Peyer's patch (tissue), 4 donors: ENCODE measurements at regions not wholly inside any gene's neighbourhood (a gene's known extent, or its start where the extent isn't known, plus 50 kb on each side); places are given as distances from the start of the nearest gene placed in this dataset.

Experiments used
- DNase-seq, 3 donors: peaks; one replicate each; pipeline ENCODE4 v3.0.0-alpha.2; 2017 to 2019
- H3K27ac ChIP-seq, 4 donors: fragments of 200-600 bp; sonication (generic); one replicate each; pipeline ENCODE4 v1.5.1; 2016 to 2019
- H3K27me3 ChIP-seq, 2 donors: fragments of 200-600 bp; sonication (generic); one replicate each; pipeline ENCODE4 v1.5.1; 2019
- H3K36me3 ChIP-seq, 3 donors: fragments of 200-600 bp; sonication (generic); one replicate each; pipeline ENCODE4 v1.5.1; 2016 to 2019
- H3K4me1 ChIP-seq, 4 donors: fragments of 200-600 bp; sonication (generic); one replicate each; pipeline ENCODE4 v1.5.1; 2016 to 2019
- H3K4me3 ChIP-seq, 4 donors: fragments of 200-600 bp; sonication (generic); 1 replicate in 3 of 4; 2 replicates in 1 of 4; pipeline ENCODE4 v1.5.1; 2016 to 2019; ENCODE audit warnings: mild to moderate bottlenecking in 1 of 4
- H3K9me3 ChIP-seq, 4 donors: fragments of 200-600 bp; sonication (generic); one replicate each; pipeline ENCODE4 v1.5.1; 2016 to 2019; ENCODE audit warnings: mild to moderate bottlenecking in 1 of 4
- CTCF ChIP-seq, 6 experiments: fragments of 450-650 bp in 4 of 6; fragments of 200-600 bp in 2 of 6; sonication (generic) in 1 of 6; IDR thresholded peaks; one replicate each; pipeline ENCODE4 v1.5.1; 2017 to 2019; ENCODE audit warnings: antibody characterized with exemption in 6 of 6, mild to moderate bottlenecking in 3 of 6, moderate library complexity in 1 of 6
- POLR2A ChIP-seq, 2 donors: fragments of 450-650 bp; IDR thresholded peaks; one replicate each; pipeline ENCODE4 v1.5.1; 2017; ENCODE audit warnings: antibody characterized with exemption in 2 of 2, mild to moderate bottlenecking in 2 of 2, moderate library complexity in 2 of 2

GRCh38 chr19:31969016-31969415, 376.4 kb upstream of the ZNF507 start:
- no peaks in the 10 kb centered on the region for H3K4me1 ChIP-seq
- no peak for TF ChIP-seq POLR2A (IDR thresholded peaks at IDR 0.05)
- TF ChIP-seq CTCF (IDR thresholded peaks at IDR 0.05): no peak
- H3K9me3 ChIP-seq: no peaks in the 10 kb centered on the region
- H3K27me3 ChIP-seq: no peaks in the 10 kb centered on the region
- no peak for DNase-seq
- no peak overlapping the region for H3K4me3 ChIP-seq
- no peak overlapping the region for H3K27ac ChIP-seq
- no peaks in the 10 kb centered on the region for H3K36me3 ChIP-seq

GRCh38 chr19:31970027-31970461, 375.4 kb upstream of the ZNF507 start:
- TF ChIP-seq CTCF (IDR thresholded peaks at IDR 0.05) (no peak), POLR2A (IDR thresholded peaks at IDR 0.05) (no peak)
- DNase-seq: no peak
- no peaks in the 10 kb centered on the region for H3K27me3 ChIP-seq
- no peaks in the 10 kb centered on the region for H3K9me3 ChIP-seq
- no peak overlapping the region for H3K27ac ChIP-seq
- no peaks in the 10 kb centered on the region for H3K36me3 ChIP-seq
- no peak overlapping the region for H3K4me3 ChIP-seq
- H3K4me1 ChIP-seq: no peaks in the 10 kb centered on the region

- no peak for DNase-seq
- Histone ChIP-seq H3K27me3 (no peaks in the 10 kb centered on the region), H3K9me3 (no peaks in the 10 kb centered on the region), H3K36me3 (no peaks in the 10 kb centered on the region), H3K4me1 (no peaks in the 10 kb centered on the region), H3K27ac (no peak overlapping the region), H3K4me3 (no peak overlapping the region)
- no peak for TF ChIP-seq CTCF (IDR thresholded peaks at IDR 0.05)
- no peak for TF ChIP-seq POLR2A (IDR thresholded peaks at IDR 0.05)
Observed at GRCh38 chr19:31974290-31974689, 371.1 kb upstream of the ZNF507 start.

- Histone ChIP-seq H3K36me3 (no peaks in the 10 kb centered on the region), H3K4me1 (no peaks in the 10 kb centered on the region), H3K27me3 (no peaks in the 10 kb centered on the region), H3K4me3 (no peak overlapping the region), H3K9me3 (no peaks in the 10 kb centered on the region), H3K27ac (no peak overlapping the region)
- DNase-seq: no peak
- no peak for TF ChIP-seq POLR2A (IDR thresholded peaks at IDR 0.05)
- no peak for TF ChIP-seq CTCF (IDR thresholded peaks at IDR 0.05)
Observed at GRCh38 chr19:31974941-31975340, 370.5 kb upstream of the ZNF507 start.

GRCh38 chr19:31975461-31975860, 369.9 kb upstream of the ZNF507 start:
- Histone ChIP-seq H3K27me3 (no peaks in the 10 kb centered on the region), H3K27ac (no peak overlapping the region), H3K4me1 (no peaks in the 10 kb centered on the region), H3K36me3 (no peaks in the 10 kb centered on the region), H3K4me3 (no peak overlapping the region), H3K9me3 (no peaks in the 10 kb centered on the region)
- TF ChIP-seq POLR2A (IDR thresholded peaks at IDR 0.05) (no peak), CTCF (IDR thresholded peaks at IDR 0.05) (no peak)
- no peak for DNase-seq
